IgD-negative memory B cell (primary cell): ENCODE measurements at regions not wholly inside any gene's neighbourhood (a gene's known extent, or its start where the extent isn't known, plus 50 kb on each side); places are given as distances from the start of the nearest gene placed in this dataset.
A peak's percentile ranks its signal among the peaks of the same experiment; 100 is the strongest.

Experiments
- H3K27ac Mint-ChIP-seq, 3 donors: one replicate each; pipeline ENCODE4 v1.8.0; 2020 to 2022; ENCODE audit warnings: mild to moderate bottlenecking in 3 of 3, mixed read lengths in 3 of 3, moderate library complexity in 1 of 3
- H3K27me3 Mint-ChIP-seq: one replicate; pipeline ENCODE4 v1.8.0; 2021; ENCODE audit warnings: mixed read lengths
- H3K36me3 Mint-ChIP-seq: one replicate; pipeline ENCODE4 v1.8.0; 2020; ENCODE audit warnings: mild to moderate bottlenecking, mixed read lengths
- H3K4me1 Mint-ChIP-seq, 3 donors: one replicate each; pipeline ENCODE4 v1.8.0; 2020 to 2022; ENCODE audit warnings: mixed read lengths in 3 of 3, mild to moderate bottlenecking in 1 of 3
- H3K4me3 Mint-ChIP-seq, 4 donors: one replicate each; pipeline ENCODE4 v1.8.0; 2020 to 2022; ENCODE audit warnings: mild to moderate bottlenecking in 4 of 4, mixed read lengths in 4 of 4, moderate library complexity in 3 of 4
- H3K9me3 Mint-ChIP-seq, 3 donors: one replicate each; pipeline ENCODE4 v1.8.0; 2020 to 2021; ENCODE audit warnings: mixed read lengths in 3 of 3, mild to moderate bottlenecking in 1 of 3

DNA sequence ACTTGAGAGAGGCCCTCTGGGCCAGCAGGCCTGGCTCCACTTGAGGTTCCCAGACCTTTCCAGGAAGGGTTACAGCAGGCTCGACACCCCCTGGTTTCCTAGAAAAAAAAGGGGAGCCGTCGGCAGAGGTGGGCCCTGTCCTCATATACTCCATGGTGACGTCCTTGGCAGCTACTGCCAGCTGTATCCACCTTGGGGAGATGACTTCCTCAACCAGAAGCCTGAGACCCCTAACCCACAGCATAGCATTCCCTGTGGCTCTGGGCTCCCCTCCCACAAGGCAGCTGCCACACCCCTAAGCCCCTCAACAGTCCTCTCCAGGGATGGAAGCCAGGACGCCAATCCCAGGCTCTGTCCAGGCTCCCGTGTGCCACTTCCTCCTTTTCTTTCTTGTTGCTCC, 294.8 kb downstream of the CDC5L start:
- Mint-ChIP-seq H3K9me3 (peaks cover 0 to 10% (median 9%) of the 10 kb centered on the region in 3 donors), H3K36me3 (no peaks in the 10 kb centered on the region), H3K4me1 (no peaks in the 10 kb centered on the region), H3K27me3 (peaks cover 2% of the 10 kb centered on the region), H3K4me3 (no peak overlapping the region), H3K27ac (no peak overlapping the region)

DNA sequence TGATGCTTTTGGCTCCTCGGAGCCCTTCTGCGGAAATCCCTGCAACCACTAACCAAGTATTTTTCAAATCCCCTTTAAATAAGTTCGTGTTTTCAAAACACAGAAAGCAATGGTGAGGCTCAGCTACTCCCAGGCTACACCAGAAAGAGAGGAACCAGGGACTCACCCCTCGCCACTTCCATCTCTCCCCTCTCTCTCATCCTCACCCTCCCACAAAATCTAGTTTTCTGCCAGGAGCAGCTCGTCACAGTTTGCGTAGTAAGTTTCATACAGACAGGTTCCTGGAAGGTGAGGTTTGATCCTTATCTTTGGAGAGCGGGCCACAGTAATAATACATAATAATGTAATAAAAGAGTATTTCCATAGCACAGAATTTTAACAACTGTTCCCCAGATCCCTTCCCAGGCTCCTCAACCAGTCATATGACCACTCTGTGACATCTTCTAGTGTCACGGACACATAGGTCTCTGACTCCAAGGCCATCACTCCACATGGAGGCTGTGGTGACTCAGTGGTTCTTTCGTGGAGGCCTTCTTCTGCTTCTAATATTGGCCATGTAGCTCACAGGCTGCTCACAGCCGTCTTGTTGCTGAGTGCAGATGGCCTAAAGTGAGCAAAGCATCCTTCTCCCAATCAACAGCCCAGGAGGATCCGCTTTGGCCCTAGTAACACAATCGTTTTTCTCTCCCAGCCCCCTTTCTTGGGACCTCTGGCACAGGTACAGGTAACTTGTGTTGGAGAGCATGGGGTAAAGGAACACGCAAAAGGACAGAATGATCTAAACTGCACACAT, 295.7 kb downstream of the CDC5L start:
- peaks cover 2 to 12% (median 10%) of the 10 kb centered on the region in 3 donors for H3K9me3 Mint-ChIP-seq
- no peak overlapping the region for H3K27ac Mint-ChIP-seq
- H3K36me3 Mint-ChIP-seq: no peaks in the 10 kb centered on the region
- no peaks in the 10 kb centered on the region for H3K4me1 Mint-ChIP-seq
- no peak overlapping the region for H3K4me3 Mint-ChIP-seq
- H3K27me3 Mint-ChIP-seq: peaks cover 2% of the 10 kb centered on the region

DNA sequence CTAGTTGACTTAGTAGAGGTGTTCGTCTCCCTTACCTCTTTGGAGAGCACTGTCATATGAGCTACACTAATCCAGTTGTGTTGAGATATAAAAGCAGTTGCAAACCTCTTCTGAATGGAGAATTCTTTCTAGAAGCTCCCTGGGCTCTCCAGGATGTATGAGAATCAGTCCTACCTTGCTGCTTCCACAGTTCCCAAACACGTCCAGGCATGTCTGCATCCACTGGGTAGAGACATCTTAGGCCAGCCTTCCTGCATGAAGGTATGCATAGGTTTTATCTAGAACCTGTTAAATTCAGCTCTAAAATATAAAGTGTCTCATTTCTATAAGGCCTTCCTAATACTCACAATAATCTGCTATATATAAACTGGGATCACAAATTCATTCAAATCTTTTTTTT, 297.7 kb downstream of the CDC5L start:
- Mint-ChIP-seq H3K27ac (no peak overlapping the region), H3K9me3 (peaks cover 3 to 15% (median 13%) of the 10 kb centered on the region in 3 donors), H3K36me3 (no peaks in the 10 kb centered on the region), H3K4me3 (no peak overlapping the region), H3K4me1 (no peaks in the 10 kb centered on the region), H3K27me3 (no peaks in the 10 kb centered on the region)

DNA sequence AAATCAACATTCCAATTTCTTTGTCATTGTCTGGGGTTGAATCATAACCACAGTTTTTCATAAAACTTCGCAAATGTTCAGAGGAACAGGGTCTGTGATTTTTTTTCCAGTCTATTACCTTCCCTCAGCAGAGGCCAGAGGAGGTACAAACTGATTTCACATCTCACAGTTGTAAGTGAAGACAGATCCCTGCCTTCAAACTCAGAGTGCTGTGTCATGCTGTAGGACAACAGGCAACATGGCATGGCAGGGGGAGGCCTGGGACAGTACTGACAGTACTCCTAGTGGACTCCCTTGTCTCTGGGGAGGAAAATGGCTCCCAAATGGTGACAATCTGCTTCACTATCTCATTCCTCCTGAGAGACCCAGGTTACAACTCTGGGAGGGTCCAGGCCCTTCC, 308.6 kb downstream of the CDC5L start:
- Mint-ChIP-seq H3K36me3 (peaks cover 5% of the 10 kb centered on the region), H3K4me3 (no peak overlapping the region), H3K9me3 (peaks cover 0 to 5% (median 3%) of the 10 kb centered on the region in 3 donors), H3K27me3 (no peaks in the 10 kb centered on the region), H3K4me1 (no peaks in the 10 kb centered on the region), H3K27ac (no peak overlapping the region)

DNA sequence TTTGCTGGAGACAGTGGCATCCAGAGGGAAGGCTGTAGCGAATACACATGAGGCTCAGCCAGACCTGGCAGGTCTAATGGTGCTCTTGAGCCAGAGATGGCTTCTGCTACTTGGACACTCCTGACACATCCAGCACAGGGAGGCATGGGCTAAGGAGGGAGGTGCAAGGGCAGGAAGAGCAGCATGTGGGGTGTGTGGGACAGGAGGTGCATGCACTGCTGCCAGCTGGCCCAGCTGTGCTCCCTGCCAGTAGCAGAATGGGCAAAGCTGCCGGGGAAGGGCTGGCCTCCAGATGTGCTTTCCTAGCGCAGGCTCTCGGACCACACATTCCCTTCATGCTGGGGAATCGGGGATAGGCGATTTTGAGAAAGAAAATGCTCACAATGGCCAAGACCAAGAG, 309.2 kb downstream of the CDC5L start:
- H3K36me3 Mint-ChIP-seq: peaks cover 5% of the 10 kb centered on the region
- H3K9me3 Mint-ChIP-seq: peaks cover 0 to 5% (median 1%) of the 10 kb centered on the region in 3 donors
- H3K4me1 Mint-ChIP-seq: no peaks in the 10 kb centered on the region
- no peak overlapping the region for H3K4me3 Mint-ChIP-seq
- no peak overlapping the region for H3K27ac Mint-ChIP-seq
- no peaks in the 10 kb centered on the region for H3K27me3 Mint-ChIP-seq

DNA sequence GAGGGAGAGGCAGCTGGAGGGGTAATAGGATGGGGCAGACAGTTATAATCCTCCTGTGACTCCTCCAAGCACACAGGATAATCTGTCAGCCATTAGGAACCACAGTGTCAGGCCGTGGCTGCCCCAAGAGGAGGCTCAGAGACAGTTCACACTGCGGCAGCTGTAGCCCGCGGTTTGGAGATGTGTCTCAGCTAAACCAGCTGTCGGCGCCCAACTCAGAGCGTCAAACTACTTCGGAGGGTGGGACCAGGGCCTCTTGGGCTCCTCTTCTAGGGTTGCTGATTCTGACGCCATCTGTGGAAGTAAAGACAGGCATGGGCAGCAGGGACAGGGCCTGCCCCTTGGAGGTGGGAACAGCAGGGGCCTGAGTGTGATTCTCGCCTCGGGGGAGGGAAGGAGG, 309.8 kb downstream of the CDC5L start:
- Mint-ChIP-seq H3K27ac (no peak overlapping the region), H3K36me3 (peaks cover 5% of the 10 kb centered on the region), H3K9me3 (peaks cover 0 to 5% (median 0%) of the 10 kb centered on the region in 3 donors), H3K27me3 (no peaks in the 10 kb centered on the region), H3K4me3 (no peak overlapping the region), H3K4me1 (no peaks in the 10 kb centered on the region)

DNA sequence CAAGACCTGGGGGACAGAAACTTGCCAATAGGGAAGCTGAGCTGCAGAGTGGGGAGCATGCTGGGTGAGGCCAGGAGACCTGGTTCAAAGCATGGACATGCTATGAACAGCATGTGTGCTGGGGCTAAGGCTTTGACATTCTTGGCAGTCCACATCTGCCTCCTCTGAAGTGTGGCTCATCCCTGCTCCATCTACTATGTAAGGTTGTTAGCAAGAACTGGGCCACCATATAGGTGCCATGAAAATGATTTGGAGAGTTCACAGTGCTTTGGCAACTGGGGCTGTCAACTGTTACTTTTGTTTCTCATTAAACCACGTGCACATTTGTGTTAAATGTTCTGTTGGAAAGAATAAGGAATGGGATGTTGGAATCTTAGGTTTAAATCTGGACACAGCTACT, 311.1 kb downstream of the CDC5L start:
- H3K4me3 Mint-ChIP-seq: no peak overlapping the region
- peaks cover 5% of the 10 kb centered on the region for H3K36me3 Mint-ChIP-seq
- H3K27me3 Mint-ChIP-seq: no peaks in the 10 kb centered on the region
- no peaks in the 10 kb centered on the region for H3K4me1 Mint-ChIP-seq
- H3K27ac Mint-ChIP-seq: no peak overlapping the region
- H3K9me3 Mint-ChIP-seq: peaks cover 0 to 5% (median 0%) of the 10 kb centered on the region in 3 donors

DNA sequence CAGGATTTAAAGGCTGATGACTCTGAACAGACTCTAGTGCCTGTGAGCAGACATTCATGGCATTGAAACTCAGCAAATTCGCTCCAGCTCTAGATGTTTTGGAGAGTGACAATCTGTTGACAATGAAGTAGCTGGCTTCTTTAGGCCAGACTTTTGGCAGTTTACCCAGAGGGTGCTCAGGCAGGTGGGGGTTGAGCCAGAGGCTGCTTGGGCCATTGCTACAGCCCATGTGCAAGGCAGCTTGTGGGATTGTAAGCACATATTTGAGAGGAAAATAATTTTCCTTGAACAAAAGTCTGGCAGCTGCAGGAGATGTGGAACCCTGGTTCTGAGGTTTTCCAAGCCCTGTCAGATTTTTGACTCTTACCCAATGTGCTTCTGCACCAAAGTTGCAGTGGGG, 311.6 kb downstream of the CDC5L start:
- H3K27me3 Mint-ChIP-seq: no peaks in the 10 kb centered on the region
- peaks cover 0 to 5% (median 2%) of the 10 kb centered on the region in 3 donors for H3K9me3 Mint-ChIP-seq
- H3K27ac Mint-ChIP-seq: no peak overlapping the region
- peak overlapping the region in 1 of 4 donors; percentile 8 for H3K4me3 Mint-ChIP-seq
- peaks cover 5% of the 10 kb centered on the region for H3K36me3 Mint-ChIP-seq
- H3K4me1 Mint-ChIP-seq: no peaks in the 10 kb centered on the region

DNA sequence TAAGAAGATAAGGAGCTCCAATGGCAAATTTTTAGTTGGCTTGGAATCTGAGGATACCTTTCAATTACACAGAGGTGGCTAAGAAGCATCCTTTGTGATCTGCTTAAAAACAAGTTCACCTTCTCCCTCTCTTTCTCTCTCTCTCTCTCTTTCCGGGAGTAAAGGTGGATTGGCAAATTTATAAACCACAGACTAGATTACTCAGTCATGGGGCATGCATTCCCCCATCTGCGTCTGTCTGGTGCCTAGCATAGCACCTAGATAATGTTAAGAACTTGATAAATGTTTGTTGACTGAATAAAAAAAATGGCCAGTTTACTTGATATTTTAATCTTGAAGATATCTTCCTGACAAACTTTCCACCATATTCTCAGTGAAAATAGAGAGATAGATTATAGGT, 312.3 kb downstream of the CDC5L start:
- no peaks in the 10 kb centered on the region for H3K4me1 Mint-ChIP-seq
- peaks cover under 1% of the 10 kb centered on the region for H3K27me3 Mint-ChIP-seq
- no peak overlapping the region for H3K4me3 Mint-ChIP-seq
- peaks cover 0 to 5% (median 2%) of the 10 kb centered on the region in 3 donors for H3K9me3 Mint-ChIP-seq
- H3K36me3 Mint-ChIP-seq: peaks cover 5% of the 10 kb centered on the region
- H3K27ac Mint-ChIP-seq: no peak overlapping the region

DNA sequence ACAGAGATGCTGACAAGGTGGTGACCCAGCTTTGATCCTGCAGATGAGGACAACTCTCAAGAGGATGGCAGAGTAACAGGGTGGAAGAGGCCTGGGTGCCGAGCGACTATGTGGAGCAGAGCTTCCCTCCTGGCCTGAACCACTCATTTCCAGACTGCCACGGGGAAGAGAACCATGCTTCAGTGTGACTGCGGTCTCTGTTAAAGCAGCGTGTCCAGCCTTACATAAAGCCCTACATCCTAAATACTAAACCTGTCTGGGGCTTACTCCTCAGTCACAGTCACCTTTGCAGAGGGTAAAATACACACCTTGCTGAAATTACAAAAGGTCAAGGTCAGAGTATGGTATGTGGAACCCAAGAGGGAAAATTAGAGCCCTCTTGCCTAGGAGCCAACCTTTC, 312.9 kb downstream of the CDC5L start:
- Mint-ChIP-seq H3K9me3 (peaks cover 0 to 5% (median 2%) of the 10 kb centered on the region in 3 donors), H3K4me3 (no peak overlapping the region), H3K36me3 (peaks cover 5% of the 10 kb centered on the region), H3K27me3 (peaks cover 2% of the 10 kb centered on the region), H3K27ac (no peak overlapping the region), H3K4me1 (no peaks in the 10 kb centered on the region)

DNA sequence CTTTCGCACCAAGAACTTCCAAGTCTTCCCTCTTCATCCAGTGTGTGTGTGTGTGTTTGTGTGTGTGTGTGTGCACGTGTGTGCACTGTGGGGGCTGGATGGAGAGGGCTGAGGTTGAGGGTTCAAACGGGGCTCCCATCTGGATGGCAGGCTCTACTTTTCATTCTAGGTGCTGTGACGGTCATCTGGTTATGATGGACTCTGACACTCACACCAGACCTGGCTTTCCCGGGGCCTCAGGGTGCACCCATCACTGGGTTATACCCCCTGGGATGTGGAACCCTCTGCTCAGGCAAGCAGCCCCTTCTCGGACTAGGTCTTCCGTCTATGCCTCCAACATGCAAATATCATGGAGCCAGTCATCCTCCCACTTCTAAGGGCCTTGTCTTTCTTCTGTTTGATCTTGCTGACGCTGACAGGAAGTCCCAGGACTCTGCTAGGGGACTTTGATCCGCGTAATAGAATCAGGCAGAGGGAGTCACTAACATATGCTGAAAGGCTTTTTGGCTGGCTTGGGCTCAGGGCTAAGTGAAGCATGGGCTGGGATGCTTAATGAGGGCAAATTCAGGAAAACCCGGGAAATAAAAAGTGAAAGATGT, 313.6 kb downstream of the CDC5L start:
- Mint-ChIP-seq H3K27ac (no peak overlapping the region), H3K36me3 (peaks cover 4% of the 10 kb centered on the region), H3K4me3 (no peak overlapping the region), H3K27me3 (peaks cover 2% of the 10 kb centered on the region), H3K4me1 (no peaks in the 10 kb centered on the region), H3K9me3 (peaks cover 0 to 5% (median 2%) of the 10 kb centered on the region in 3 donors)

DNA sequence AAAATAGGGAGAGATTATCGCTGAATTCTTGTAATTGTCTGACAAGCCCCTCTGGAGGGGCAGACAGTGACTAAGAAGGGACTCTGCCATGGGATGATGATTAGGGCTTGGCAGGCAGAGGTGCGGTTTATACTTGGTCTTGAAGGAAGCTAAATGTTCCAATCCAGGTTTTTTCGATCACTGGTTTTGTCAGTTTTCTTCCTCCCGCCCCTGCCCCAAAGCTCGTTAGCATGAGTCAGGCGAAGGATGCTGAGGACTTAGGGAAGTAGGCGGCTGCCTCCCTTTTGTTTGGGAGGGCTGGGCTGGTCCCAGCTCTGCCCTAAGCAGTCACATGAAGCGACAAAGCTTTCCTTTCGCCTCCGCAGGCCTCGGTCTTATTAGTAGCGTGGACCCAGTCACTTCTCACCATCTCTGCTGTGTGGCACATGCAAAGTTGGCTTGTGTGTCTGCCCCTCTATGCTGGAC, 314.2 kb downstream of the CDC5L start:
- Mint-ChIP-seq H3K4me1 (no peaks in the 10 kb centered on the region), H3K36me3 (no peaks in the 10 kb centered on the region), H3K4me3 (no peak overlapping the region)

DNA sequence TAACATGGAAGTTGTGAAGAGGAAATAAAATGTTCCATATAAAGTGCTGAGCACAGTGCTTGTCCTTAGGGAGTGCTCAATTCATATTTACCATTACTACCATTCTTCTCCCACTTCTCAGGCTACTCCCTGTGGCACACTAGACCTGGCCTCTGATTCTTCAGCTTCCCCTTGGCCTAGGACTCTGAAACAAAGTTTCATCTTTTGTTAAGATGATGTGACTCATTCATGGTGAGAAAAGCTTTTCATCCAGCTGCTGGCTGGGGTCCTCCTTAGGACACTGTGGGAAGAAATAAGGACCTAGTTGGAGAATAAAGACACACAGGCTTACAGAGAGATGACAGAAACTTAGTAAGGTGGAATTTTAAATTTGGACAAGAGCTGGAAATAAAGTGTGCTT, 314.8 kb downstream of the CDC5L start:
- Mint-ChIP-seq H3K9me3 (peaks cover 0 to 5% (median 2%) of the 10 kb centered on the region in 3 donors), H3K27ac (no peak overlapping the region), H3K36me3 (no peaks in the 10 kb centered on the region), H3K27me3 (peaks cover 2% of the 10 kb centered on the region), H3K4me3 (no peak overlapping the region), H3K4me1 (no peaks in the 10 kb centered on the region)

More for the DNA sequence above, 314.2 kb downstream of the CDC5L start:
- Mint-ChIP-seq H3K27me3 (peaks cover 2% of the 10 kb centered on the region), H3K9me3 (peaks cover 0 to 5% (median 2%) of the 10 kb centered on the region in 3 donors), H3K27ac (no peak overlapping the region)

DNA sequence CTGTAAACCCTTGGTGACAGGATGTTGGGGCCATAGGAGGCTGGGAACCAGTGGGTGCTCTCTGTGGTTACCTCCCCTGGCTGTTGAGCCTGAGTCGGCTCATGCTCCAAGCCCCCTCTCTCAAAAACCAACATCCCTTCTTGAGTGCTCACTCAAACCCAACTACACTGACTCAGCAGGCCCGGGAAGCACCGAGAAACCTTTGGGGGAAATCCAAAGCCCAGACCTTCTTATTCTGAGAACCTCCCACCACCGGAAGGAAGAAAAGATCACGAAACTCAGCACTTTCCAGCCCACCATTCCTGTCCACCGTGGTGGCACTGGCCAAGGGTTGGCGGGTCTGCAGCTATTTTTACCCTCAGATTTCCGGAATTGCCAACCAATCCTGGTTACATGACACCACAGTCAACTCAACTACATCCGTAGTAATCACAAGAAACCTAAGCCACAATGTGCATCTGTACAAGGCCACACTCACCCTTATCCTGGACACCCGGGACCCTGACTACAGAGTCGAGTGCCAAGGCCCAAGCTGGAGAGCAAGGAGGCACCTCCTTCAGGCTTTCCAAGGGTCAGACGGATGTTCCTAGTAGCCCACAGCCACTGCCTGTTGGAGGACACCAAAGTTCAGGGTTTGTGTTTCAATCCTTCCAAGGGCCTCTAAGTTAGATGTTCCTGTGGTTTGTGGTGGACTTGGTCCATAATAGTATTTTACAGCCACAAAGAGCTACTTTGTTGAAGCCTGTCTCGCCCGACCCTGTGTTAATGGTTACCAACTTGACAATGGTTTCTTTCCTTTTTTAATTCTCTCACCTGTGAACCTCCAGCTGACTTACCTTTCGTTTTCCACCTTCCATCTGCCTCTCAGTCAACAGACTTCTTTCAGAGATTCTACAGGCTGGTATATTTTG, 317.0 kb downstream of the CDC5L start:
- H3K4me3 Mint-ChIP-seq: no peak overlapping the region

DNA sequence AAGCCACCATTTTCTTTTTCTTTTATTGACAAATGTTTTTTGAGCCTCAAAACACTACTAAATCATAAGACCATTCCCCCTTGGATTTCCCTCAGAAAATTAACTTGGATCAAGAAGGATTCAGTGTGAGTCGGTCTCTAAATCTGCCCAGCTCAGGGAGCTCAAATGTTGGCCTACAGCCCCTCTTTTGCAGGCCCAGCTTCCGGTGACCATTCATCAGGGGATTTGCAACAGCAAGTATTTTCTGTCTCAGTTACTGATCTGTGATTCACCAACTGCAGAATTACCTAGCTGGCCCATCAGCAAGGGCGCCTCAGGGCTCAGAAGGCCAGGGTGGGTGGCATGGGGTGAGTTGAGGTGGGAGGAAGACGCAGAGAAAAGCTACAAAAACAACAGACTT, 318.1 kb downstream of the CDC5L start:
- peaks cover 0 to 7% (median 4%) of the 10 kb centered on the region in 3 donors for H3K9me3 Mint-ChIP-seq

More for the DNA sequence above, 317.0 kb downstream of the CDC5L start:
- no peaks in the 10 kb centered on the region for H3K36me3 Mint-ChIP-seq
- peaks cover 0 to 3% (median 0%) of the 10 kb centered on the region in 3 donors for H3K4me1 Mint-ChIP-seq
- peaks cover 2% of the 10 kb centered on the region for H3K27me3 Mint-ChIP-seq
- peaks cover 0 to 7% (median 4%) of the 10 kb centered on the region in 3 donors for H3K9me3 Mint-ChIP-seq
- H3K27ac Mint-ChIP-seq: no peak overlapping the region

More for the DNA sequence above, 318.1 kb downstream of the CDC5L start:
- peaks cover 0 to 3% (median 0%) of the 10 kb centered on the region in 3 donors for H3K4me1 Mint-ChIP-seq
- H3K27ac Mint-ChIP-seq: no peak overlapping the region
- no peak overlapping the region for H3K4me3 Mint-ChIP-seq
- no peaks in the 10 kb centered on the region for H3K36me3 Mint-ChIP-seq
- peaks cover 2% of the 10 kb centered on the region for H3K27me3 Mint-ChIP-seq
